ENCODE measurements at regions not wholly inside any gene's neighbourhood (a gene's known extent, or its start where the extent isn't known, plus 50 kb on each side); places are given as distances from the start of the nearest gene placed in this dataset.
A peak's percentile ranks its signal among the peaks of the same experiment; 100 is the strongest.

DNA sequence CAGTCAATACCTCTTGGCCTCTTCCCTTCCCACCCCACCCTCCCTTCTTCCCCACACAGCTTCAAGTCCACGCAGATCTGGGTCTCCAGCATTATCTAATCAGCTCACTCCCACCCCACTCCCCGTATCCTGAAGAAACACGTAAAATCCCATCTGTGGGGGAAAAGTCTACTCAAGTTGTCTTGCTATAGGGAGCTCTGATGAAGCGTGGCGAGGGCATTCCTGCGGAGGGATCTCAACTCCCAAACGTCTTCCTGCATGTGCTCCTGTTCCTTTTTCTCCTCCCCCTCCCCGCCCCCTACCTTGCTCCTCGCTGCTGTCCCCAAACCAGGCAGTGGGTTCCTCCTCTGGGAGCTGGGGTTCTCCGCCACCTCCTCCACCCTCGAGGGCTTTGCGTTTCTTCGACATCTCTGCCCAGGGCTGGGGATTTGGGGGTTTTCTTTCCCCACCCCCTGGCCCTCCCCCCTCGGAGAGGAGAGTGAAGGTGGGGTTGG is 181.8 kb downstream of the TBXT start:
- DNase-seq = no peak

DNA sequence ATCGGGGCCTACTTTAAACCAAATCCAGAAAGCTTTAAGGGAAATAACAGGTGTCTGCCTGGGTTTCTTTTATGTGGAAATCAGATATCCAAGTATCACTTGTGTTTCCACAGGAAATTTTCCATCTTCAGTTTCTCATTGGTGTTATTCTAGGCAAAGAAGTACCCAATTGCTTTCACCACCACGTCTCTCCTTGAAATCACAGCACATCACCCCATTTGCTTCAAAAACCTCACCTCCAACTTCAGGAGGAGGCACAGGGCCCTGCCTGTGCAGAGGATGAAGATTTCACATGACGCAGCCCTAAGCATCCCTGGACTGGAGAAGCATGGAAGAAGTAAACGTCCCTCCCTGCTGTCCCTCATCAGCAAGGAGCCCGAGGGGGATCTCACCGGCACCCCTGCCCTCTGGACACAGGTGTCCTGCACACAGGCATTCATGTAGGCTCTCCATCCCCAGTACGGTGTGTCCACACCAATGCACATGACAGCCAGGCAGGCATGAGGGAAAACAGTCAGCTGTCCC is 182.3 kb downstream of the TBXT start:
- peak in 1 of 2 experiments; percentile 50 for DNase-seq

DNA sequence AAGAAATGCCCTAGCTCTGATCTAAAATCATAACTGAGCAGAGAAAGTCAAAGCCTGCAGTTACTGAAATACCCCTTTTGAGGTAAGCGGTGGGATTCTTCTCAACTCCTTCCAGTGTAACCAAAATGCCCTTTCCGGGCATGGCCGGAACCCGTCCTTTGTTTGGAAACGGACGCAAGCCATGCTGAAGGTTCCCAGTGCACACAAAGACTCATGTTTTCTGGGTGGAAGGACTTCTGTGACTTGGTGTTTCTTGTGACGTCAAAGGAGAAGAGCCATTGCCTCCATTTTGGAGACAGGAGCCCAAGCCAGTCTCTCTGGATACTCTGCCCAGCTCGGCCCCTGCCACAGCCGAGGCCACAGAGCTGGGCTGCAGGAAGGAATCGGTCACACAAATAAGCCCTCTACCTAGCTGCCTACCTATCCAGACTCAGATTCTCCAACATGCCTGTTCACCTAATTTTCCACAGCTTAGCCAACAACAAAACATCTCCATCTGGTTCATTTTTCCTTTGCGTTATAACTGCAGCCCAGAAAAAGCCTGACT is 182.8 kb downstream of the TBXT start:
- DNase-seq = peak in 1 of 2 experiments; percentile 55

DNA sequence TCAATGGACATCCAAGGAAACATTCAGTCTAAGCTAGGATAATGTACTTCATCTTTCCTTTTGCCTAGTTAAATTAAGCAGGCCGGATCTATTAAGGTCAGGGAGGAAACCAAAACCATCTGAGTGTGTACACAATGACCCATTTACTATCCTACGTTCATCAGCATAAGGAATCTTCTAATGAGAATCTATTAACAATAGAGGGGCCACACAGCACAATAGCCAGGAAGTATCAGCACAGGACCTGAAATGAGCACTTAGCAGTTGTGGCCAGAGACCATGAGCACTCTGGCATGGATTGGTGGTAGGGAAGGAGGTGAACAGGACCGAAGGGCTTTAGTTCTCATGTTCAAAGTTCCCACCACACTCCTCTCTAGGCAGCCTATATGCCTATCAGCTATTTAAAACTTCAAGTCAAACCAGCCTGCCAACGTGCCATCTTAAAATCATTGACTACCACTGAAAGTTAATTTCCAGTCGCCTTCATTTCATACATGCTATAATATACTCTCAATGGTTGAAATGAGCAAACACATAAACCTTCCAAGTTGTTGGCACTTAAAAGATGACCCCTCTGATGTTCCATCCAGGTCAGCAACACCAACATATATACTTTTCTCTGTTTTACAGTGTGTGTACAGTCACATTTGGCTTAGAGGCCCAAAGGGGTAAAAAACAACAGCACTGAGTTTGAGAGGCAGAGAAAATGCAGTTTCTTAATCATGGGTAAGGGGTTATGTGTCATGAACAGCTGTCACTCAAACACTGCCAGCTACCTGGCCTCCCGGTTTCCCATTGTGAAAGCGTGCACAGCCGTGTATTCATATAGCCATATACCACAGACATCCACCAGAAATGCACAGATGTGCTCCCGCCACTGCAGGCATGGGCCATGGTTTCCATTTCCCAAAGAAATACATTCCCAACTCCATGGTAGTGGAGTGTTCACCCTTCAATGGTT is 184.3 kb downstream of the TBXT start:
- no peak for DNase-seq

DNA sequence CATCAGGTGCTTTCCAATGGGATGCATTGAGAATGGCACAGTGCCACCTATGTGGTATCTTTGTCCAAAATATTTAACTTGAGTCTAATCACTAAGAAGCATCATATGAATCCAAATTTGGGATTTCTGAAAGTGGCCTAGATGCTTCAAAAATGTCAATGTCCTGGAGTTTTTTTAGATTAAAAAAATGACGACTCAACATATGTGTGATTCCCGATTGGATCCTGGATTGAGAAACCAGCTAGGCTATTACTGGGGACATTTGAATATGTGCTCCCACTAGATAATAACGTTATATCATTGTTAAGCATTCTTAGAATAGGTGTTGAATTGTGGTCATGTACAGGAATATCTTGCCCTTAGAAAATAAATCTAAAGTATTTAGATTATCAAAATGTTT is 189.2 kb downstream of the TBXT start:
- no peak for DNase-seq

DNA sequence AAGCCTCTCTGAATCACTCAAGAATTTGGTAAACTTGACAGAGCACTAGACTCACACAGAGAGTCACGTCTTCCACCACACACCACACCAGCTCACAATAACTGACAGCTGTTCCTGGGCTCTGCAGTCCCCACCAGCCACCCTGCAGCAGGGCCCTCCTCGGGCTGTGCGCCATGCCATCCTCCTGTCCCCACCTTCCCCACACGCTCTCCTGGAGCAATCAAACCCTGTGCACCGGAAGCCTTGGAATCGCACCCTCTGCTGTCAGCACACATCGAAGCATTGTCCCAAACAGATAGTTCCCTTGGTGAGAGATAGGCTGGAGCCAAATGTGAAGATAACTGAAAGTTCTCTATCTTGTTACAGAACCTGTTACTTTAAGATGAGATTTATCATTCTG is 191.0 kb downstream of the TBXT start:
- DNase-seq = no peak

DNA sequence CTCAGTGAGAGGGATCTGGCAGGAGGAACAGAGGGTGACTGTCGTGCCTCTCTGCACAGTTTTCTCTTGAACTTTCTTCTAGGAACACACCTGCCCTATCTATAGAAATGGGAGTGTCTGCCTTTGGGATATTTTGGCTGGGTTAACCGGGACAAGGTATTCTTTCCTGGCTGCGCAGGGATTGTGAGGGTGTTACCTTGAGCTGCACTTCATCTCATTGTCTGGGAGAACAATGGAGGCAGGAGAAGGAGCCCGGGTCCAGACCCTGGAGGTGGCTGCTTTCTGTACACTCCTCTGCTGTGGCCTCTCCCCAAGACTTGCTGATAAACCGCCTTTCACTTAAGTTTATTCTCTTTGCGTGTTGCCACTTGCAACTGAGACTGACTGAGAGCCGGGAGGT is 192.8 kb downstream of the TBXT start:
- DNase-seq = no peak

DNA sequence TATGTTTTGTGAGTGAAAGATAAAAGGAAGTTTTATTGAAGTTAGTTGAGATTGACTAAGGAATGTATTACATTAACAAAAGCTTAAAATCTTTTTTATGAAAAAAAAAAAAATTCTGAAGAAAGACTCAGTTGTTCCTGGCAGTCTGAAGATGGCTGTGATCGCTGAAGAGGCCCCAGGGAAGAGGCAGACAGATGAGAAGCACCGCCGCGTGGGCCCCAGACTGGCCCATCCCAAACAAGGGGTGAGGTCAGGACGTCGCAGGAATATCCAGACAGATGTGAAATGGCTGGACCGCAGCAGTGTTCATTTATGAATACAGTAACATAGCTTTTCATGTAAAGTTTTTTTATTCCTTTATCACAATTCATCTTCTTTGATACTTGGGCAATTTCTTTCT is 194.2 kb downstream of the TBXT start:
- no peak for DNase-seq

DNA sequence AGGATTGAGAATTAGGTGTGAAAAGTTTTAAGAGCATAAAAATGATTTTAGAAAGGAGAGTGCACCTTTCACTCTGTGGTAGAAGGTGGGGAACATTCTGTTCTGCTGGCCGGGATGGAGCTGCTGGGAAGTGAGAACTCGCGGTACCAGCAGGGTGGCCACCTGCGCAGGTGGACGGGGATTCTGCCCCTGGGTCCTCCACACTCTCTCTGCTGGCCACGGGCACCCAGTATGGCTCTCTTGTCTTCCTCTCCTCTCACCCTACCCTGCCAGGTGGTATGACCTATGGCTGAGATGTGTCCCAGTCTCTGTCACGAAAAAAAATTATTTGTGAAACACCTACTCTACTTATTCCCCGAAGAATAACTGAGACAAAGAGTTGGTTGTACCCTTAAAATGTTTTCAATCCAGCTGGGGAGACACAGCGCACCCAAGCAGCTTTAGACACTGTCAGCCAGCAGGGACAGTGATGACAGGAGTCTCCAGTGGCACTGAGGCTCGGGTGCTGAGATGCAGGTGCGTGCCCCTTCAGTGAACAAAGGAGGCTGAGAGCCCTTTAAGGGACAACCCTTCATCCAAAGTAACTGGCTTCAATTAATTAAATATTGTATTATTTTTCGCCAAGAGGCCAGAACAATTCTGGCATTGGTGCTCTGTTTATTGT is 195.4 kb downstream of the TBXT start:
- DNase-seq = peak in 1 of 2 experiments; percentile 14

DNA sequence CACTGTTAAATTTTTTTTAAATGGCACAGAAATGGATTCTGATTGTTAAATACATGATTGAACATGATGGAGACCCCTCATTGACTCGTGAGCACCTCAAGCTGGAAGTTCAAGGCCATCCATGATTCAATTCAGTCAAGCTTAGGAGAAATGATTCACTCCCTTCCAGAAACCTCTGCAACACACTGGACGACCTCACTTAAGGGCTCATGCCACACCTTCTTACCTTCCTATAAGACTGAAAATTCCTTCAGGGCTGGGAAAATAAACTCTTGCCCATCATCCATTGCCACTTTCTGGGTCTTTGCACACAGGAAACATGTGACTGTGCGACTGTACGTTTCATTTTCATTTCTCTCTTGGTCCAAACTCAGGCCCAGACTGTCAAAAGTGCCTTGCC is 196.4 kb downstream of the TBXT start:
- DNase-seq = no peak

DNA sequence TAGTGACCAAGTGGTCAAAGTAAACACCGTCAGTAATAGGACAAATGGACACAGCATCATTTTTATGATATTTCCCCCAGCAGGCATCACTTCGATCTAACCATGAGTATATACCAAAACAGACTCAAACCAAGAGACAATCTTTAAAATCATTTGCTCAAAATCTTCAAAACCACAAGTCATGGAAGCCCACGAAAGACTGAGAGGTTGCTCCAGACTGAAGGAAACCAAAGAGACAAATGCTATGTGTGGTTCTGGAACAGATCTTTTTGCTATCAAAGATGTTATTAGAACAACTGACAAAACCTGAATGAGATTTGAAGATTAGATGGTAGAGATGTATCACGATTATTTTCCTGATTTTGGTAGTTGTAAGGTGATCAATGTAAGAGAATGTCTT is 197.7 kb downstream of the TBXT start:
- no peak for DNase-seq

DNA sequence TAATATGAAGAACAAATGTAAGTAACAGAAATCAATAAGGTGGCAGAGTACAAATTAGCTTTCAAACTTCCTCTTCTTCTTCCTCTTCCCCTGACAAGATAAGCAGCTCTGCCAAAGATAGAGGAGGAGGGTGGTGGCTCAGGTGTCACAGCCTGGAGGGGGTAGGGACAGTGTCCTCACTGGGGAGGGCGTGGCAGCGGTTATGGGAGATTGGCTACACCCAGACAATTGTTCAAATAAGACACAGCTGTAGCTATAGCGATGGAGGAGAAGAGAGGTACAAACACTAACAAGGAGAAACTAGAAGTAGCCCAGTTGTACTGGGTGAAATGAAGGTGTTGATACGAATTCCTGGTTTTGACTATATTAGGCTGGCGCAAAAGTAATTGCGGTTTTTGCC is 198.5 kb downstream of the TBXT start:
- no peak for DNase-seq

DNA sequence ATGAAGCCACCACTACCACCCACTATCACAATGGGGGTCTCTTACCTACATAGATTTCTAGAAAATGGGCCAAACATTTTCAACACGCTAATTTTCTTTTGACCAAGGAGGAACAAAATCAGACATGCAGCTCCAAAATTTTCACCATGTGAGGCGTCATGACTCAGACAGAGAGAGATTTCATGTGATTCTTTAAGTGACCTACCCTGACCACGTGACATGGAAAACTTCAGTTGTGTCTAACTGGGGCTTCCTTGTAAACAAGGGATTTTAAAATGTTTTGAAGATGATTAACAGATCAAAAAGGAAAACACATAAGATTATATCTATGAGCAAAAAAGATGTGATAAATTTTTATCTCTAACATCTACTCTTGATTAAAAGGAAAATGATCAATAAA is 199.2 kb downstream of the TBXT start:
- DNase-seq = no peak

DNA sequence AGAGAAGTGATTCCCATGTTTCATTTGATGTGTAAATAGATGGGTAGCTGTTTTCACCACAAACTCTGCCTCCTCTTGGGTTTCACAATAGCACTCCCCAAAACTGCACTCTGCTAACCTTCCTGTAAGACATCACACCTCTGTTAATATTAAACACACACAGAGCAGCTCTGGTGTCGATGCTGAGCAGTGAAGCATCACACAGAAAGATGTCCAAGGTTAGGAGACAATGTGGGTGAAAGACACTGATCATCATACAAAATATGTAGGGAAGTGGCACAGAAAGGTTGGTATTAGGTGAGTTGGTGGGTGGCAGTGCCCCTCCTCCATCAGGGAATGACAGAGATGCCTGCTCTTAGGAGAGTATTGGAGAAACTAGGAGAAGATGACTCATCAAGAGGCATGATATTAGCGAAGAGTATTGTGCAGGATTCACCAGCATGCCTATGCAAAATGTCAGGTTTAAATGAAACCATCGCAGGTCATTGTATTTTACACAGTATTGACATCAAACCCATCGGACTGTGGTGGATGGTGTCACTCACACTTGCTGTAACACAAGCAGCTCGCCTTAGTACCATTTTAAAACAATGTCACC is 199.7 kb downstream of the TBXT start:
- DNase-seq = no peak

DNA sequence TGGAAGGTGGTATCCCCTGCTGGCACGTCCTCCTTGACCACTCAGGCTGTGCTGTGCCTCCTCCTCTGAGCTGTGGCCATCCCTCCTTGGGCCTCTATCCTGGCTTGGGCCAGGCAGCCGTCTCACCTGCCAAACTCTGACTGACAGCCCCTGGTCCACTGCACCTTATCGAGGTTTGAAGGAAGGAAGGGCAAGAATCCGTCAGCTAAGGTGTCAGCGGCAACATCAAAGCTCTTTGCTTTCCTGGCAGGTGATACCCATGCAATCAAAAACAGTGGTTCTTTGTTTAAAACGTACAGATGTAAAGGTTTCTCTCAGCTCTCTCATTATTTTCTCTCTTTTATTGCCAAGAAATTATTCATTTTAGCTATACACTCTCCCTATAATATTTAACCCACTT is 203.9 kb downstream of the TBXT start:
- DNase-seq = no peak

DNA sequence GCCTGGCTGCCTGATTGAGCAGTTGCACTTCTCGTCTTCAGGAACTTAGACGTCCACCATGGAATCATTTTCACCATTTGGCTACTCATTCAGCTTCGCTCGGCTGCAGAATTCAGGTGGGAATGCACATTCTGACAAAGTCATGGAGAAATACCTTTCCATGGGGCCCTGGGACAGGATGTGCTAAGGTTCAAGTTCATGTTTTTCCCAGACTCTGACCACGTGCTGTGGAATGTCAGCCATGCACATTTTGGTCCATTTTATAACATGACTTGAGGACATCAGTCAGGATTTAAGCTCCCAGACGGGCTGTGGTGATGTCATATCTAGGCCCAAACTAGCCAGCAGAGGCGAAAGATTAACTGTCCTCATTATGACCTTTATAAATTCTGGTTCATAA is 205.3 kb downstream of the TBXT start:
- no peak for DNase-seq

DNA sequence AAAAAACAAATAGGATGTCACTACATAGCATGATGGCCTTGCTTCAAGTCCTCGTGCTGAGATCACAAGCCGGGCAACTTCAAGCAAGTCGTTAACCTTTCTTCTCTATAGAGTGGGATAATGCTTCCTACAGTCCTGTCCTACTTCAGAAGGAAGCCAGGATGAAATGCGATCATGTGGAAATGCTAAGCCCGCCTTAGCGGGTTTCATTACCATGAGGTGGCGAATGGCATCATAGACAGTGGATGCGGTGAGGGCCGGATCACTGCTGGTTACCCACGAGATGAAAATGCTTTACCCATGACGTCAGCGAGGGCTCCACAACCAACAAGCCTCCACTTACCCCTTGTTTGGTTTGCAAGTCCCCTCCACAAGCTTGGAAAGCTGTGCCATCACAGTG is 206.4 kb downstream of the TBXT start:
- no peak for DNase-seq

DNA sequence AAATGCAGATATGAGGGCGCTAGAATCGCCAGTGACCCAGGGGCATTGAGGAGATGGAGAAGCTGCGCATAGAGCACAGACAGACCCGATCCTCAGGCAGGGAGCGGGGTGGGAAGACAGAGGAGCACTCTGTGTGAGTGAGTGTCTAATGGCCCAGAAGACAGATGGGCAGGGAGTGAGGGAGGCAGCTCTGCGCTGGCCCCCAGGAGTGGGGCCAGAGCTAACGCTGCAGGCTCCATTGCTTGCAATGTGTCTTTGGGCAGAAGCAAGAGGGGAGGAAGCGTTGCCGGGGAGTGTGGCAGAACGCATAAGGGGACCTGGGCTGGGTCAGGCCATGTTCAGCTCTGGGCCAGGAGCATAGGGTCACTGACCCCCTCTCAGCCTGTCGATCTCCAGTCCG is 207.0 kb downstream of the TBXT start:
- peak in 1 of 2 experiments; percentile 35 for DNase-seq

DNA sequence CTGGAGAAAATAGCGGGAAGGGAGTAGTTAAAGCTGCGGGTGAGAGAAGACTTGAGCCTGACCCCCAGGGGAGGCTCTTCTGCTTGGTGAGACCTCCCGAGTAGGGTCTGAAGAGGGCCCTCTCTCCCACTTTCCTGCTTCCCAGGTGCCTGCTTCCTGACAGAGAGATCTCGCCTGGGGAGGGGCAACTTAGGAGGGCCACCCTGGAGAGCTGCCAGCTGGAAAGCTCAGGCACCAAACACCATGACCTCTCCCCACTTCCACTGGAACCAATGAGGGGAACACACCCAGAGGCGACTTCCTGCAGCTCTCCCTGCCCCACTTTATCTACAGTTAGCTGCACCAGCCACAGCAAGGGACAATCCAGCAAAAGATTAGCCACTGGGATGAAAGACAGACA is 208.0 kb downstream of the TBXT start:
- no peak for DNase-seq

DNA sequence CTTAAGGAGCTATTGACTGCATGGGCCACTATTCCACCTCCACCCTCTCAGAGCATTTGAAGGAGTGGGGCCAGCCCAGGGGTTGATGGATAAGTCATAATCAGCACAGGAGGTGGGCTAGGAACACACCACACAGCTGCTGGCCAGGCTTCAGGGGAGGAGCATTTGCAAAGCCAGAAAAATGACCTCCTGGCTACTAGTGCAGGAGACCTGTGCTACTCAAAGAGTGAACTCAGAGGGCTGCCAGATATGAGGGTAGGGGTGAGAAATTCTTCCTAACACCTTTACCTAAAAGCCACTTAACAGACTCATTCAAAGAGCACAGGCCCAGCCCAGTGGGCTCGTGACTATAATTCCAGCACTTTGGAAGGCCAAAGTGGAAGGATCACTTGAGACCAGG is 210.8 kb downstream of the TBXT start:
- DNase-seq = no peak

DNA sequence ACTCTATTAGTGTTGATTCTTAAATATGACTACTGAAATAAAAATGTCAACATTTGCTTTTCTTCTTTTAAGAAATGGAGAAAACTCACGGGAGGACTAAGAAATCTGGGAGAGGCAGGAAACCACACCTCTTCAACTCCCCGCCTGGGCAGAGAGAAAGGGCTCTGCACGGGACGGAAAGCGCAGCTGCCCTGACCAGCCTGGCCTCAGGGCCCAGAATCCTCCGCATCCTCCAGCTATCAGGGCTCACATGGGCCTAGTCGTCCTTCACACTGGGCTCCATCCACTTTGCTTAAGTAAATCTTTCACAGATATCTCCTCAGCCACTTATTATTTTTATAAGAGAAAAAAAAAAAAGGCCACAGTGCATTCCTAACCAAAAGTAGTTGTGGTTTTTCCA is 215.1 kb downstream of the TBXT start:
- no peak for DNase-seq

DNA sequence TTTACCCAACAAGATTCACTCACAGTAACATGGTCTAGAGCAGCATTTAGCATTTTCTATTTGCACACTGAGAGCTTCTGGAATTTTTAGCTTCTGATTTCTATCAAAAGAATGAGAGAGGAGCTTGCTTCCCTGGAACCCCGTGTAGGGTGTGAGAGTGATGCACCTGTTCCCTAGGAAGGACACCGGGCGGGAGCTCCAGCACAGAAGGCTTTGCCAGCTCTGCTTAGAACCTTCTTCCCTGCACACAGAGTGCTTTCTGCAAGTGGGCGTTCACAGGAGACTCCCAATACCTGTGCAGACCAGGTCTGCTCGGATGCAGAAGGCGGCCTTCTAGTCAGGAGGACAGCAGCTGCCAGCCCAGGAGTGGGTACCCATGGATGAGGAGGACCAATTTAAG is 217.3 kb downstream of the TBXT start:
- peak; percentile 45 to 82 for DNase-seq

DNA sequence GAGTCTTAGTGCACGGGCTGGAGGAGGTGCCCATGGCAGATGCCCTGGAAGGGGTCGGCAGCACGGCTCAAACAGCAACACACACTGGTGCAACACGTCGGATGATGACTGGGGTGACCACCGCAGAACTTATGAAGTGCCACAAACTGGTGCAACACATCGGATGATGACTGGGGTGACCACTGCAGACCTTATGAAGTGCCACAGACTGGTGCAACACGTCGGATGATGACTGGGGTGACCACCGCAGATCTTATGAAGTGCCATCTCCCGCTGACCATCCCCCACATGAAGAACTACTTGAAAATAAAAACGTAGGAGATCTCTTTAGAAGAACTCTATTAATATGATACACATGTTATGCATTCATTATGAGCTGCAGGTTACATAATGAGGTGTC is 218.3 kb downstream of the TBXT start:
- DNase-seq = no peak

Data from cerebellar nuclear complex (tissue), 1 donor.